Esophagus muscularis mucosa (tissue), 4 donors: ENCODE measurements at regions not wholly inside any gene's neighbourhood (a gene's known extent, or its start where the extent isn't known, plus 50 kb on each side); places are given as distances from the start of the nearest gene placed in this dataset.

Experiments used
- EP300 ChIP-seq: sonication (generic); formaldehyde crosslinking; IDR thresholded peaks from one replicate; pipeline ENCODE4 v1.6.1; 2017; ENCODE audit warnings: antibody characterized with exemption
- POLR2A ChIP-seq: fragments of 450-650 bp; IDR thresholded peaks from one replicate; pipeline ENCODE4 v1.6.1; 2017; ENCODE audit warnings: antibody characterized with exemption, moderate library complexity, mild to moderate bottlenecking, low read depth
- POLR2AphosphoS5 ChIP-seq, 2 donors: sonication (generic); formaldehyde crosslinking; IDR thresholded peaks; one replicate each; pipeline ENCODE4 v1.6.1; 2017; ENCODE audit warnings: antibody characterized with exemption in 2 of 2
- TF ChIP-seq, protein P1 (sequence below), 3 experiments: fragments of 200-600 bp in 2 of 3; fragments of 450-650 bp in 1 of 3; sonication (generic) in 2 of 3; IDR thresholded peaks; one replicate each; pipeline ENCODE4 v1.5.1; 2017 to 2019; ENCODE audit warnings: antibody characterized with exemption in 3 of 3, mild to moderate bottlenecking in 2 of 3, moderate library complexity in 1 of 3

DNA sequence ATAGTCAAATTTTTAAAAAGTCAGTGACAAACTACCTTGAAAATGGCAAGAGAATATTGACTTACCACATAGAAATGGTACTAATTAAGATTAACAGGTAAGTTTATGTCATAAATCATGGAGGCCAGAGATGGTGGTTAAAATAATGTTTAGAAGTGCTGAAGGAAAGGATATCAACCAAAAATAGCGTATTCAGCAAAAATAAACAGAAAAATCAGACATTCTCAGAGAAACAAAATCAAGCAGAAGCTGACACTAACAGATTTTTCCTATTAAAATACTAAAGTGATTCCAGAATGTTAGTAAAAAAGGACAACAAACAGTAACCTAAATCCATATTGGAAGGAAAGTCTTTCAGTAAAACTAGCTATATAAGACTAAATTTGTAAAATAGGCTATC is 959.9 kb upstream of the CDH10 start:
- TF ChIP-seq, protein P1, sequence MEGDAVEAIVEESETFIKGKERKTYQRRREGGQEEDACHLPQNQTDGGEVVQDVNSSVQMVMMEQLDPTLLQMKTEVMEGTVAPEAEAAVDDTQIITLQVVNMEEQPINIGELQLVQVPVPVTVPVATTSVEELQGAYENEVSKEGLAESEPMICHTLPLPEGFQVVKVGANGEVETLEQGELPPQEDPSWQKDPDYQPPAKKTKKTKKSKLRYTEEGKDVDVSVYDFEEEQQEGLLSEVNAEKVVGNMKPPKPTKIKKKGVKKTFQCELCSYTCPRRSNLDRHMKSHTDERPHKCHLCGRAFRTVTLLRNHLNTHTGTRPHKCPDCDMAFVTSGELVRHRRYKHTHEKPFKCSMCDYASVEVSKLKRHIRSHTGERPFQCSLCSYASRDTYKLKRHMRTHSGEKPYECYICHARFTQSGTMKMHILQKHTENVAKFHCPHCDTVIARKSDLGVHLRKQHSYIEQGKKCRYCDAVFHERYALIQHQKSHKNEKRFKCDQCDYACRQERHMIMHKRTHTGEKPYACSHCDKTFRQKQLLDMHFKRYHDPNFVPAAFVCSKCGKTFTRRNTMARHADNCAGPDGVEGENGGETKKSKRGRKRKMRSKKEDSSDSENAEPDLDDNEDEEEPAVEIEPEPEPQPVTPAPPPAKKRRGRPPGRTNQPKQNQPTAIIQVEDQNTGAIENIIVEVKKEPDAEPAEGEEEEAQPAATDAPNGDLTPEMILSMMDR (IDR thresholded peaks at IDR 0.05), result no peak
- TF ChIP-seq POLR2A (no peak), POLR2AphosphoS5 (IDR thresholded peaks at IDR 0.05) (no peak), EP300 (no peak)
